NCI-H1417 (cell line): ENCODE measurements at regions not wholly inside any gene's neighbourhood (a gene's known extent, or its start where the extent isn't known, plus 50 kb on each side); places are given as distances from the start of the nearest gene placed in this dataset.

Source experiments
- DNase-seq, 3 experiments: peaks; one replicate each; lab custom pipeline; 2025; lab: John Stamatoyannopoulos, UW

DNA sequence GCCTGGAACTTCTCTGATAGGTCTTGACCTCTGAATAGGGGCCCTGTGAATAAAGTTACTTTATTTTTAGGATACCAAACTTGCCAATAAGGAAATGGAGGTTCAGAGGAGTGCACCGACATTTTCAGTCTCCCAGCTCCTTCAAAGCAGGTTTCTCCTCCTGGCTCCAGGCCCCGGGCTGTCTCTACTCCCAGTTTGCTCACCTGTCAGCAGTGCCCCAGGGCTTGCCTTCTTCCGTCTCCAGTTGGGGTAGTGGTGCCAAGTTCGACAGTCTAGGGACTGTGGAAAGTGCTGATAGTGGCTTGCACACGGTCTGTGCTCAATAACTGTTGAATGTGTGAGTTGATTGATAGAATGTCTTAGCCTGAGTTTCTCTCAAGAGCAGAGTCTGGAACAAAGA is 149.2 kb downstream of the ACTL8 start:
- no peak for DNase-seq

DNA sequence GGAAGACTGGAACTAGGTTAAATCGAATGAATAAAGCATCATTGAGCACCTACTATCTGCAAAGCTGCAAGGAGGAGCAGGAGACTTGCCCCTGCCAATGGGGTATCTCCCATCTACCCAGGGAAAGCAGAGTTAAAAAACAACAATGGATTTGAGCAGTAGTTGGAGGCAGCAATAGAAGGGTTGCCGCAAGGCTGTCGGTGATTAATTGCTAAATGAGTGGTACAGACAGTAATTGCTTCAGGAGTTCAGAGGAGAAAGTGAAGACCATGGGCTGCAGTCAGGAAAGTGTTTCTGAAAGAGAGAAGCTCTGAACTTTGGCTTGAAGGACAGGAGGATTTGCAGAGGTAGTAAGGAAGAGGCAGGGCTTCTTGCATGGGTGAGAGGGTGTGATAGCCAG is 152.9 kb downstream of the ACTL8 start:
- no peak for DNase-seq

DNA sequence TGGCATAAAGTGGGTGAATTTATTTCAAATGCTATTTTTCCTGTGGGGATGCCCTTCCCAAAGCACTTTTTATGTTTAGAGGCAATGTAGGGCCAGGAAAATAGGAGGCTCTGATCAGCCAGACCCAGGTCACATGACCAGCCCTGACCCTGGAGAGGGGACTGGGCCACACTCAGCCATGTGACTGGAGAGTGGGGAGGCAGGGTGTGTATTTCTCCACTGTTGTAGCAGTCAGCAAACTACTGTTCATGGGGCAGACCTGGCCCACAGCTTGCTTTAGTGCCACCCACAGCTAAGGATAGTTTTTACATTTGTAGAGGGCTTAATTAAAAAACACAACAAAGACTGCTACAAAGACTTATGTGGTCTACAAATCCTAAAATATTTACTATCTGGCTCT is 153.8 kb downstream of the ACTL8 start:
- DNase-seq: no peak

DNA sequence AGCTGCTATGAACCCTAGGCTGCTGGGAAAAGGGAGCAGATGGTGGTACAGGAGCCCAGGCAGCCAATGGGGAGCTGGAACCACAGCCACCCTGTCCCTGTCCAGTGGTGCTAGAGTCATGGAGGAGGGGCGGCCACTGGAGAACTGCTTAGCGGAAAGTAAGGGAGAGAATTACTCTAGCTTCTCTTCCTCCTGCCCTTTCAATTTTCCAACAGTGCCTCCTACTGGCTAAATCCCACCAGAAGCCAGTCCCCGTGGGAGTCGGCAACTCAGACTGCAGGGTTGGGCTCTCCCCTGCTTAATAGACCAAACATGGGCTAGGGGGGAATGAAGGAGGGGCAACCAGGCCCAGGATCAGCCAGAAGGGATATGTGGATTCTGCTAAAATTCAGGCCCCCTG is 154.5 kb downstream of the ACTL8 start:
- DNase-seq: peak in 1 of 3 experiments; percentile 42

DNA sequence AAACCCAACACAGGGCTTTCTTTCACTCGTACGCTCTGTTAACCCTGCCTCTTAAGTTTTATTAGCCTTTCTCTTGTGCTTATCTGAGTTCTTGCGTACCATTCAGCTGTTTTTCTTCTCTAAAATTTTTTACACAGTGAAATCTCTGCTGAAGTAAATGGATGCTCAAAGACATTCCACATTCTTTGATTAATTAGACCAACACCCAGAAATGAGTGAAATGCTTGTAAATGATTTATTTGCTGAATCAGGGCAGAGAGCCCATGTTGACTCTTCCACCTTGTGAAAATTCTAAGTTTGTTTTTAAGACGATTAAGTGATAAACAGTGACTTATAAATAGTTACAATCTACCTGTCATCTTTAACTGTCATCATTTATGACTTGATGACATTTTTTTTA is 156.7 kb downstream of the ACTL8 start:
- DNase-seq: no peak

DNA sequence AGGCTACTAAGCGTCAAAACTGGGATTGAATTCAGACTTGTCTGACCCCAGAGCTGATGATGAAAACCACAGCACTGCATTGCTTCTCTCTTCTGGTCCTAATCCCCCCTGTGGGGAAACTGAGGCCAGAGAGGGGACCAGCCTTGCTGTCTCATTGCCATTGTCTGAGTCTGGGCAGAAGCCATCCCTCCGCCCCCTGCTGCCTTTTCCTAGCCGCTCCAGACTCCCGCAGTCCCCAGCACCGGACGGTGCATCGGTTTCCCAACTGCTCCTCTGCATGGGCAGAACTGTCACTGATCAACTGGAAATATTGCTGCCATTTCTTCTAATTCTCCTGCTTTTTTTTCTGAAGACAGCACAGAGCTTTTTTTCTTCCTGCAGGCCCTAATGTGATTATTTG is 157.4 kb downstream of the ACTL8 start:
- no peak for DNase-seq

DNA sequence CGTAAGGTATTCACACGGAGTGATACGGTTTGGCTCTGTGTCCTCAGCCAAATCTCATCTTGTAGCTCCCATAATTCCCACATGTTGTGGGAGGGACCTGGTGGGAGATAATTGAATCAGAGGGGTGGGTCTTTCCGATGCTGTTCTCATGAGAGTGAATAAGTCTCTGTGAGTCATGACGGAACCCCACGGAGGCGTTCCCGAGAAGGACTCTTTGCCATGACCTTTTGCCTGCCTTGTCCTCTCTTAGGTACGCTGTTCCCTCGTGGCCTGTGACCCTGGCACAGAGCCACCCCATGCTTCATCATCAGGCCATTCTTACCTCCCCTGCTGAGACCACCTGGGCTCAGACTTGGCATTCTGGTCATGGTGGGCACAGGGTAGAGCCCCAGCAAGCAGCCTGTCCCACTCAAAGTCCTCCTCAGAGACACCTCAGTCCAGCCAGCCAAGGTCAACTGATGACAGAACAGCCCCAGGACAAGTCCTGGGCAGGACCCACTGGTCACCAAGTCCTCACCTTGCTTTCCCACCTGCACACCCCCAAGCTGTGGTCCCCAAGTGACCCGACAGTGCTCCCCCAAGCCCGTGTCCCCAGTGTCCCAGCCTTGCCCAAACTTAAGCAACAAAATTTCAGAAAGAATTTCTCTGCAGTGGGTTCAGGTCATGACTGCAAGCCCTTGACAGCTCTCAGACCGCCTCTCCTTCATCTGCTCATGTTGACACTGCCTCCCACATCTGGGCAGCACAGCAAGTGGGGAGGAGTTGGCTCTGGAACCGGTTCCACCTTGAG is 158.4 kb downstream of the ACTL8 start:
- DNase-seq: no peak

DNA sequence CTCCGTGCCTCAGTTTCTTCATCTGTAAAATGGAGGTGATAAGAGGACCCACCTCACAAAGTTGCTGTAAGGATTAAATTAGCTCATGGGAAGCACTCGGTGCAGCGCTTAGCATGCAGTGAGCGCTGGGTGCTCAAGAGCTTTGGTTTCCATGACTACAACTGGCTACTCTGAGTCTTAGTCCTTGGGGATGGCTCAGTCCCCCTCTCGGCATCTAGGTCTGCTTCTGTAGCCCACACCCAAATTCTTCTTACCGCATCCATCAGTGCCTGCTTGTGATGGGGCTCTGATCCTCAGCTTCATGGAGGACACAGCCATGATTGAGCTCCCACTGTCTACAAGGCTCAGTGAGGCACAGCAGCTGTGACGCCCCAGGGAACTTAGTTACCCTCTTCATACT is 159.0 kb downstream of the ACTL8 start:
- DNase-seq: peak in 2 of 3 experiments; percentile 5 to 24

DNA sequence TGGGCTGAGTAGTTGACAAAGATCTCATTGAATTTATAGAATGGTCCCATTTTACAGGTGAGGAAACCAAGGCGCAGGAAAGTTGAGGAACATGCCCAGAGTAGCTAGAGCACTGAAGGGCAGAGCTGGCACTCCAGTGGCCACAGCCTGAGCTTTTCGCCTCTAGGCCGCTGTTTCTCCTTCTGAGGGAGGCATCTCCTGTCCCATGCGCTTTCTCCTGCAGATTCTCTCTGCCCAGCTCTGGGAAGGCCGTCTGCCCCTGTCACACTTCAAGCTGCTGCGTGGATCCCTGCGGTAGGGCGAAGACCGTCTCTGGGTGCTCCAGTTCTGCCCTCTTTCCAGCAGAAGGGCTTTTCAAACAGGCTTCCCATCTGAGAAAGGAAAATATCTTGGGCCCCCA is 159.9 kb downstream of the ACTL8 start:
- no peak for DNase-seq

DNA sequence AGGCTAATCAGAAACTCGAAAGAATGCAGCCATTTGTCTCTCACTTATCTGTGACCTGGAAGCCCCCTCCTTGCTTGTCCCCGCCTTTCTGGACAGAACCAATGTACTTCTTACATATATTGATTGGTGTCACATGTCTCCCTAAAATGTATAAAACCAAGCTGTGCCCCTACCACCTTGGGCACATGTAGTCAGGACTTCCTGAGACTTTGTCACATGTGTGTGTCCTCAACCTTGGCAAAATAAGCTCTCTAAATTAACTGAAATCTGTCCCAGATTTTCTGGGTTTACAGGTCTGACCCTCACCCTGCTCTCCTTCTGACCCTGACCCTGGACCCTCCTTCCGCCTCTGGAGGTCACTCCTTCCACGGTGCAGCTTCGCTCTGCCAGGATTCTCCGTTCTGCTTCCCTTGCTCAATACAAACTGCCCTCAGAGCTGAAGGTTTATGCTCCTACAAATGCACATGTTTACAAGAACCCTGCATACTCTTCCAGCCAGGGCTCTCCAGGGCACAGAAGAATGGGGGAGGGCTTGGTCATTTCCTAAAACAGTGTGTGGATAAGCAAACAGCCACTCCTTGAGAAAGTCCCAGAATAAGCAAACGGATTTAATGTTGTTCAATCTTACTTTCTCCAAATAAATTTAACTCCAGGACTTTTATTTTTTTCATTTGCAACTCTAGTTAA is 160.5 kb downstream of the ACTL8 start:
- DNase-seq: no peak

DNA sequence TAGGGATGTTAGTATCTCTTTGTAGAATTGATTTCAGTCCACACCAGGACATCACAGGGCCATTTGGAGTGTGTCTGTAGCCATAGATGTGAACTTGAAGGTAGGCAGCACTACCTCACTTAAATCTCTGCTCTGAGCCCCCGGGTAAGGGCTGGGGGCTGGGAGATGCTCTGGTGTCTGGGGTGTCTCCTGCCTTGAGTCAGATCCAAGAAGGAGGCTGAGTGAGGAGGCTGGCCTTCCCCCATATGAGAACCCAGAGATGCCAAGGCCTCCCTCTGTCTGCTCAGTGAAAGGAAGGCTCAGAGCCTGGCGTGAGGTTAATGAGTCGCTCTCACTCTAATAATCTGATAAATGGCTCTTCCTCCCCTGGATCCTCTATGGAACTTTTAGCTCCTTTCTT is 161.6 kb downstream of the ACTL8 start:
- DNase-seq: no peak

DNA sequence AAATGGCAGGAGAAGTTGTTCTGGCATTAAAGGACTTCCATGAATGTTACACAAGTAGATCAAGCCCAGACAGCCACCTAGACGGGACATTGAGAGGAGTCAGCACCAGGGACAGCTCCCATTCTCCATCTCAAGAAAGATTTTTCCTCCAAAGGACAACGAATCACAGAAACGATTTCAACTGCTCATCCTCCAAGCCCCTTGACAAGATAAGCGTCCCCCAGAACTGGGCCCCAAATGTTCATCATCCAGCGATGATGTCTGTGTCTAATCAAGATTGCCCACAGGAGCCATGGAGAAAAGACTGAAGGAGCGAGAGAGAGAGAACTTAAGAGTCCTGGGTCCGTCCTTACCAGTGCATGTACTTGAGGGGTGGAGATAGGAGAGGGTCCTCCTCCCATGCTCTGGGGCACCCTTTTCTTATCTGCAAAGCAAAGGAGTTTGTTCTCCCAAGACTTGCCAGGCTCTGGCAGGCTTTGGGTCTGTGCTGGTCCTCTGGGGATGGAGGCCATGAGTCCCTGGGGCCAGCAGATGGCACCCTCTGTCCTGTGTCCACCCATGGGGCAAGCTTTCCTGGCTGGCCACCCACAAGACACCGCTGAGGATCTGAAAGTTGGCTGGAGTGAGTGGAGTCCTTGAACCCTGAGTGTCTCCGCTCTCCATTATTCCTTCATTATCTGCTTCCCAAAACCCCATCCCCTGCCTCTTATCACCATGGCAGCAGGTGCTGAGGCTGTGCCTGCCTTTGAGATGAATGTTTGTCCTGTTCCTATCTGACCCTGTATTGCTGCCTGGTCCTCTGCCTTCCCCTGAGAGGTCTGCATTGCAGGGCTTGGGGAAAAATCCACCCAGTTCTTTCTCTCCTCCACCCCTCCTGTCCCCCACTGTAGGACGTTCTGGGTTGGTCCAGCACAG is 164.6 kb downstream of the ACTL8 start:
- peak in 2 of 3 experiments; percentile 6 to 51 for DNase-seq

DNA sequence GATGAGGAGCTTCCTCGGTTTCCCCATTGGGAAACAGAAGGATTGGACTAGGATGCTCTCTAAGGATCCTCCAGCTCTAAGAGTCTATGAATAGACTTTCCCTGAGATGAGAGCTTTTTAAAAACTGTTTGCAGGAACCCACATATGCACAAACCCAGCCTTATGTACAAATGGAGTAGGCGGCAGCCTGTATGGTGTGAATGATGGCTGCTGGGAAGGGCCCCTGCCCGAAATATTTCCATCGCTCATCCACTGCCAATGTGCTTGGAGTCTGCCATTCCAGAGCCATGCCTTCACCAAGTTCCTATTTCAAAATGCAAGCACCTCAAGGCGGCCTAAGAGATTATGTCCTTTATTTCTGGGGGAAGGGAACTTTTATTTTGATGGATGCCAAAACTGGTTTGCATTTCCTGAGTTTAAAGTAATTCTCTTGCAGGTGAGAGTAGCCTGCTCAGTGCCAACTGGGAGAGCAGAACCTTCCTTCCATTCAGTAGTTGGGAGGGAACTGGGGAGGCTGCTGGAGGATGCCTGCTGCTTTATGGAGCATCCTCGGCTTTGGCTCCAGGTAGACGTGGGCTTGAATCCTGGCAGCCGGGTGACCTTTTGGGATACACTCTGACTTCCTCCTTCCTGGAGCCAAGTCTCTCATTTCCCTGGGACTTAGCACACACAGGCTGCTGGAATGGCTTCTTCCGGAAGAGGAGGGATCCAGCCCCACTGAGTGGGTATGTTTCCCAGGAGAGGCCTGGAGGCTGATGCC is 165.9 kb downstream of the ACTL8 start:
- DNase-seq: no peak

DNA sequence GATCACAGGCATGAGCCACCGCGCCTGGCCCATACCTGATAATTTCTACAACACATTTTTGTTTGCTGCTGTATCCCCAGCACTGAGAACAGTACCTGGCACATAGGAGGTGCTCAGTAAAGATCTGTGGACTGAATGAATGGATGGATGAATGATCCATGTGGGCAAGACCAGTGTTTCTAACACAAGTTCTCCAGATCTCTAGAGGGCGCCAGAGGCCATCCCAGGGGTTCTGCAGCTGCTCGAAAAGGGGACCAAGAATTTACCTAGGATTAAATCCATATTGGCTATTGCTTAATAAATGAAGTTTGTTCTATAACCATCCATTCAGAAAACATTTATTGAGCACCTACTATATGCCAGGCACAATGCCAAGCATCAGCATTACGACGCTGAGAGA is 167.7 kb downstream of the ACTL8 start:
- peak in 2 of 3 experiments; percentile 20 to 76 for DNase-seq

DNA sequence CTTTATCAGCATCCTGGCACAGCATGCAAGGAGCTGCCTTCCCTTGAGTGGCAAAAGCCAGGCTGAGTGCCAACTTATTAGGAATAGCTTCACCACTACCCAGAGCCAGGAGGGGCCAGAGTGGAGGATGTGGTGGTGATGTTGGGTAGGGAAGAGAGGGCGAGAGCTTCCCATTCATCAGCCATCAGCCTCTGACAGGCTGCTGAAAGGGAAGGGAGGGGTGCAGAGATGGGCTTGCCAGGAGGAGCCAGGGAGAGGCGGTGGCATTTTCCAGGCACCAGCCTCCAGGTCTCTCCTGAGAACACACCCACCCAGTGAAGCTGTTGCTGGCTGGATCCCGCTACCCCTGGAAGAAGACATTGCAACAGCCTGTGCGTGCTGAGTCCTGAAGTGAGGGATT is 168.5 kb downstream of the ACTL8 start:
- DNase-seq: peak in 1 of 3 experiments; percentile 57

DNA sequence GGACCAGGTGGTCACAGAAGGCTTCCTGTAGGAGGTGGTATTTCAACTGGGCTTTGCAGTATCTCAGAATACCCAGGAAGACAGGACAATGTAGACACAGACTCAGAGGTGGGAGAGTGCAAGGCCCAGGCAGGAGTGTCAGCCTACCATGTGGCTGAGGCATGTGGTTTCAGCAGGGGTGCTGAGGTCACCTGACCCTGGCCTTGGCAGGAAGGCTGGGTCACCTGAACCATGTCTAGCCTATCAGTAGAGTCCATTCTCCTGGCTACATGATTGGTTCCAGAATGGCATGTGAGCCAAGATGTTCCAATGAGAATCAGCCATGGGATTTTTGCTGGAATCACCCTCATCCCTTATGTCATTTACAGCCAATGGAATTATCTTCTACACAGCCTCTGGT is 169.4 kb downstream of the ACTL8 start:
- DNase-seq: no peak

DNA sequence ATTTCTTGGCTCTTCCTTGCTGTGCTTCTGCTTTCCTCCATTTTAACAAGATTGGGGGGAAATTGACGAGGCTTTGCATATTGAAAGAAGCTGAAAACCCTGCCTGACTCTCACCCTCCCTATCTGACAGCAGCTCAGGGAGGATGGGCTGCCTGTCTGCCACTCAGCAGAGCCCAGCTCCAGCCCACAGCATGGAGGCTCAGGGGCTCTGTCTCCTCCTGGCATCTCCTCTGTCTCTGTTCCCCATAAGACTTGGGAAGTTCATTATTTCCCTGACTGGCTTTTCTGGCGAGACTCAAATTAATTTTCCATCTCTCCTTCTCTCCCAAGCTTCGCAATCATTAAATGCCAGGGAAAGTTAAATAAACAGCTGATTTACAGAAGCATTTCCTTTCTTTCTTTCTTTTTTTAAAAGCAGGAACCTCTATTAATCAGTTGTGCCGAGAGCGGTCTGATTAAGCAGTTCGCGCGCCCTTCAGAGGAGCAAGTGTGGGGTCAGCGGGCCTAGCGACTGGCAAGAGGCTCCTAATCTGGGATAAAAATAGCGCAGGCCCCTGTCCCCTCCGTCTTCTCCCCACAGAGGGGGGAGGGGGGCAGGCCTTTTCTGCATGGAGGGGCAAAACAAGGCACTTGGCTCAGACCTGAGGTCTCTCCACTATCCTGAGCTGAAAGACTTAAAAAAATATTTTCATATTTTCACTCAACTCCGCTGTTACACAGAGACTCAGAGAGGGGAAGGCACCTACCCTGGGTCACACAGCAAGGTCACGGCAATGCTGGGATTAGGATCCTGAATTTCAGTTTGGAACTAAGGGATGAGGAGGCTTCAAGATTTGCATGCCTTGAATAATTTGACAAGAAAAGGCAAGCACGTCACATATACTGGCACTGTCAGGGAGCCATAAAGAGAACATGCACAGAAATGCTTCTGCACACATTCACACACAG is 170.4 kb downstream of the ACTL8 start:
- no peak for DNase-seq

DNA sequence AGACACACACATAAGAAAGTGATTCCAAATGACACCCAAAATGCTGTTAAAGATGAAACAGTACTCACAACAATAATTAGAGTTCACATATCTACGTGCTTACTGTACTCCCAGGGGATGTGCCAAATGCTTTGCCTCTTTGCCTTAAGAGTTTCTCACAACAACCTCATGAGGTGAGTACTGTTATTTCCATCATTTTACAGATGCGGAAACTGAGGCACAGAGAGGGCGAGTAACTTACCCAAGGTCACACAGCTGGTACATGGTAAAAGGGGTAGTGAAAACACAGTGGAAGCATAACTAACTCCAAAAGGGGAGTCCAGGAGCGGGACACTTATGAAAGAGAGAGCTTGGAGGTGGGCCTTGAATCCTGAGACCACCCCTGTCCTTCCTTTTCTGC is 171.8 kb downstream of the ACTL8 start:
- DNase-seq: peak in 1 of 3 experiments; percentile 75

DNA sequence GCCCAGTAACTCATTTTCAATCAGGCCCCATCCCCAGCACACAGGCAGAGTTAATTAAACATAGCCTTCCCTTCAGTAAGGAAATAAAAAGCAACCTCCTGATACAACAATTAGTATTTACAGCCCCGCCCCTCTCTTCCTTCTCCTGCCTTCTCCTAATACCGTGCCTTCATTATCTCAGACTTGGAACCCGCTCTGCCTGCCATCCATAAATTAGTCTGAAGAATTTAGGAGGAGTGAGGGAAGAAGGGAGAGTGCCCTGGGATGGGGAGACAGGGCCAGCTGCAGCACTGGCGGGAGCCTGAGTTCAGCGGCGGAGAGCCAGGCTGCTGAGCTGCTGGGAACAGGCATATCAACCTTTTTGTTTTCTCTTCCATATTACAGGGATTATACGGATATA is 172.8 kb downstream of the ACTL8 start:
- DNase-seq: no peak

DNA sequence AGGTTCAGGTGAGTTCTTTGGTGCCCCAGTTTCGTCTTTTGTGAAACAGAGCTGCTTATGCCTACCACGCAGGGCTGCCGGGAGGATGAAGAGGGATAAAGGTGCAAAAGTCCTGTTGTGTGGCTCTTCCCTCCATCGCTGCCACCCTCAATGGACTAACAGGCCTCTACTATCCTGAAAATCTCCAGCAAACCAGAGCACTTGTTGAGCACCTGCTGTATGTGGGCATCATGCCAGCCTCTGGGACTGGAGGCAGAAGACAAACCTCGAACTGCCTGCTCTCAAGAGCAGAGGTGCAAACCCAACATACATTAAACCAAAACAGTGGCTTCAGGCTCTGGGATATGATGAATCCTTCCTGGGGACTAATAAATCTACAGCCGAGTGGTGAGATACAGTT is 174.1 kb downstream of the ACTL8 start:
- DNase-seq: peak in 1 of 3 experiments; percentile 43

DNA sequence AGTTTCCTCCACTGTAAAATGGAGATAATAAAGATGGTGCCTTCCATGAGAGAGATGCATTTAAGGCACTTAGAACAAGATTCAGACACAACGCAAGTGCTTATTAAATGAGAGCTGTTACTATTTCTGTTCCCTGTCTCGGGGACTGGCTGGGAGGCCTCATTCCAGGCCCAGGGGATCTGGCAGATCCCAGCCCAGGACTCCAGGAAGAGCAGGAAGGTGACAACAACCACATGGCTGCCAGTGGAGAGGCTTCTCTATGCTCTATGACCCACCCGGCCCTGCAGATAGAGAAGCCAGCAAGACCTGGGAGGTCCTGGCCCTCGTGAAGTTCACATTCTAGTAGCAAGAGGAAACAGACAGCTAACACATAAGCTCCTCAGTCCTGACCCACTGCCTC is 175.5 kb downstream of the ACTL8 start:
- no peak for DNase-seq
